GM19397 (cell line): ENCODE measurements at regions not wholly inside any gene's neighbourhood (a gene's known extent, or its start where the extent isn't known, plus 50 kb on each side); places are given as distances from the start of the nearest gene placed in this dataset.

Experiments
- ATAC-seq: cut with Tn5 transposase; IDR thresholded peaks from one replicate; pipeline ENCODE4 v1.9.1; 2021; ENCODE audit warnings: mild to moderate bottlenecking, moderate library complexity; ENCODE audit not compliant: unreplicated experiment

GRCh38 chr18:24974431-24974830 is 377.5 kb downstream of the ZNF521 start:
- no peak for ATAC-seq

- no peak for ATAC-seq
Observed at GRCh38 chr18:24975496-24976372, 376.2 kb downstream of the ZNF521 start.

GRCh38 chr18:24976502-24976901 is 375.5 kb downstream of the ZNF521 start:
- ATAC-seq, result no peak

GRCh38 chr18:24979235-24979634 is 372.7 kb downstream of the ZNF521 start:
- ATAC-seq, result no peak

GRCh38 chr18:24982831-24983230 is 369.1 kb downstream of the ZNF521 start:
- no peak for ATAC-seq

- ATAC-seq, result no peak
Observed at GRCh38 chr18:24983566-24984139, 368.3 kb downstream of the ZNF521 start.

GRCh38 chr18:24985586-24985985 is 366.4 kb downstream of the ZNF521 start:
- no peak for ATAC-seq

GRCh38 chr18:24986666-24987302 is 365.2 kb downstream of the ZNF521 start:
- ATAC-seq, result no peak

- ATAC-seq, result no peak
Observed at GRCh38 chr18:24987303-24988252, 364.4 kb downstream of the ZNF521 start.

GRCh38 chr18:24988253-24988840 is 363.6 kb downstream of the ZNF521 start:
- ATAC-seq, result no peak

- no peak for ATAC-seq
Observed at GRCh38 chr18:24989760-24990593, 362.0 kb downstream of the ZNF521 start.

- no peak for ATAC-seq
Observed at GRCh38 chr18:24990671-24991134, 361.3 kb downstream of the ZNF521 start.

GRCh38 chr18:24991141-24992060 is 360.6 kb downstream of the ZNF521 start:
- ATAC-seq, result no peak

- ATAC-seq, result no peak
Observed at GRCh38 chr18:24992491-24992890, 359.5 kb downstream of the ZNF521 start.

GRCh38 chr18:24993628-24994027 is 358.3 kb downstream of the ZNF521 start:
- ATAC-seq, result no peak

GRCh38 chr18:24995056-24995455 is 356.9 kb downstream of the ZNF521 start:
- ATAC-seq, result no peak

GRCh38 chr18:24995755-24996154 is 356.2 kb downstream of the ZNF521 start:
- no peak for ATAC-seq

GRCh38 chr18:24999650-25000267 is 352.2 kb downstream of the ZNF521 start:
- ATAC-seq, result no peak
